ENCODE measurements at regions not wholly inside any gene's neighbourhood (a gene's known extent, or its start where the extent isn't known, plus 50 kb on each side); places are given as distances from the start of the nearest gene placed in this dataset.

- WGBS (ENCODE audit: low lambda C conversion rate), result 46% methylated on average over 6 of the region's 7 CpGs
- DNase-seq (ENCODE audit: low spot score), result no peak
- in situ Hi-C loops (cut with HindIII; ENCODE audit: extremely low pct_ligation_motif_present, low pct_unique_long_range_greater_than_20kb) (no loop called here), intact Hi-C loops (cut with micrococcal nuclease; ENCODE audit: unreplicated experiment) (no loop called here)
- Histone ChIP-seq H3K27me3 (ENCODE audit: control insufficient read depth in 1 of 2, insufficient read depth in 2 of 2, low read length in 2 of 2) (peaks cover 0 to 12% of the 10 kb centered on the region in 2 experiments; a peak in 3 of 5 replicates), H3K9me3 (ENCODE audit: low read length) (no peaks in the 10 kb centered on the region), H3K36me3 (replicated peaks in 1 of 2; ENCODE audit: control insufficient read depth in 1 of 2, insufficient read depth in 2 of 2, low read length in 2 of 2) (no peaks in the 10 kb centered on the region), H3K4me1 (ENCODE audit: insufficient read depth, low read length) (no peaks in the 10 kb centered on the region), H3K79me2 (ENCODE audit: insufficient read depth, low read length) (no peaks in the 10 kb centered on the region), H3K27ac (ENCODE audit: extremely low read length, insufficient read depth, low read length) (no peak overlapping the region), H3K4me3 (replicated peaks in 1 of 3; ENCODE audit: insufficient read depth in 1 of 3, low read depth in 2 of 3, low read length in 3 of 3) (no peak overlapping the region), H4K20me1 (ENCODE audit: insufficient read depth, low read length) (no peaks in the 10 kb centered on the region), H2AFZ (ENCODE audit: low read length) (no peak overlapping the region), H3K9ac (ENCODE audit: insufficient read depth, low read depth, low read length) (no peak overlapping the region), H3K4me2 (ENCODE audit: low read depth, low read length) (no peak overlapping the region)
- FAIRE-seq, result no peak
- POLR2A ChIA-PET, result no interaction called here
- no peak for TF ChIP-seq ZSCAN22 (CRISPR knock-in tag; IDR thresholded peaks at IDR 0.05)
- no peak for TF ChIP-seq HMG20A (CRISPR knock-in tag; IDR thresholded peaks at IDR 0.05; ENCODE audit: borderline replicate concordance)
- TF ChIP-seq POLR2G (IDR thresholded peaks at IDR 0.05; ENCODE audit: low read depth, low read length), result no peak
- no peak for TF ChIP-seq ADNP (CRISPR knock-in tag; IDR thresholded peaks at IDR 0.05)
- no peak for TF ChIP-seq ZNF713 (CRISPR knock-in tag; IDR thresholded peaks at IDR 0.05)
- TF ChIP-seq DBP (CRISPR knock-in tag; IDR thresholded peaks at IDR 0.05; ENCODE audit: not compliant biosample characterization), result no peak
- TF ChIP-seq ZSCAN25 (CRISPR knock-in tag; IDR thresholded peaks at IDR 0.05), result no peak
- TF ChIP-seq ZNF468 (CRISPR knock-in tag; IDR thresholded peaks at IDR 0.05), result no peak
- no peak for TF ChIP-seq HNRNPH1 (optimal IDR thresholded peaks at IDR 0.05; ENCODE audit: low read depth, low read length)
- TF ChIP-seq ZBTB39 (CRISPR knock-in tag; IDR thresholded peaks at IDR 0.05), result no peak
- TF ChIP-seq HNRNPUL1 (IDR thresholded peaks at IDR 0.05; ENCODE audit: low read depth, low read length), result no peak
- no peak for TF ChIP-seq ZNF672 (CRISPR knock-in tag; IDR thresholded peaks at IDR 0.05)
- CTCF ChIA-PET (ENCODE audit: low intra/inter-chr PET ratio, low total read pairs), result no interaction called here
- BruUV-seq (replicated peaks), result no TSS peak
- ATAC-seq, result no peak
These were observed 142.5 kb downstream of the SYF2 start for GRCh38 chr1:25089772-25090171.

Measured in HepG2 (cell line).